ENCODE measurements at regions not wholly inside any gene's neighbourhood (a gene's known extent, or its start where the extent isn't known, plus 50 kb on each side); places are given as distances from the start of the nearest gene placed in this dataset.

GRCh38 chr17:68197997-68198930 is 49.6 kb upstream of the AMZ2 start:
- H3K27me3 ChIP-seq: peaks cover 99% of the 10 kb centered on the region
- no peaks in the 10 kb centered on the region for H3K9me3 ChIP-seq (ENCODE audit: low read depth)
- no peak overlapping the region for H3K27ac ChIP-seq
- H3K4me1 ChIP-seq (ENCODE audit: low read depth): peaks cover 15% of the 10 kb centered on the region
- H3K36me3 ChIP-seq: no peaks in the 10 kb centered on the region
- TF ChIP-seq CTCF (IDR thresholded peaks at IDR 0.05; ENCODE audit: low read depth, low read length): no peak
- no peak for DNase-seq (ENCODE audit: low read depth in 1 of 2, low spot score in 1 of 2)
- H3K4me3 ChIP-seq: peak overlapping the region; percentile 24
